Left lung (tissue), 4 donors: ENCODE measurements at regions not wholly inside any gene's neighbourhood (a gene's known extent, or its start where the extent isn't known, plus 50 kb on each side); places are given as distances from the start of the nearest gene placed in this dataset.

Experiments used
- ATAC-seq: fragments of 200-7000 bp; cut with Tn5 transposase; one replicate; pipeline ENCODE4 v1.9.1; 2020; ENCODE audit warnings: moderate library complexity
- DNase-seq, 4 donors: peaks; one replicate each; pipeline ENCODE4 v3.0.0-alpha.2; 2013 to 2020
- H3K27ac ChIP-seq, 2 donors: fragments of 200-600 bp; sonication (generic) in 1 of 2; one replicate each; pipeline versions ENCODE4 v1.5.0 to v1.8.0; 2020 to 2021
- H3K27me3 ChIP-seq, 2 donors: fragments of 200-600 bp; sonication (generic) in 1 of 2; one replicate each; pipeline versions ENCODE4 v1.5.0 to v1.8.0; 2020 to 2021
- H3K36me3 ChIP-seq, 2 donors: fragments of 200-600 bp; sonication (generic) in 1 of 2; one replicate each; pipeline versions ENCODE4 v1.5.0 to v1.8.0; 2020 to 2021
- H3K4me1 ChIP-seq, 2 donors: fragments of 200-600 bp; one replicate each; pipeline ENCODE4 v1.8.0; 2021
- H3K4me3 ChIP-seq, 2 donors: fragments of 200-600 bp; sonication (generic) in 1 of 2; one replicate each; pipeline versions ENCODE4 v1.5.0 to v1.8.0; 2020 to 2021; ENCODE audit warnings: mild to moderate bottlenecking in 1 of 2
- H3K9me3 ChIP-seq, 2 donors: fragments of 200-600 bp; sonication (generic) in 1 of 2; one replicate each; pipeline versions ENCODE4 v1.5.0 to v1.8.0; 2020 to 2021
- CTCF ChIP-seq, 2 donors: fragments of 200-600 bp; sonication (generic) in 1 of 2; IDR thresholded peaks; one replicate each; pipeline versions ENCODE4 v1.5.0 to v1.8.0; 2021; ENCODE audit warnings: antibody characterized with exemption in 2 of 2
- intact Hi-C, 2 donors: fragments of 100-400 bp; cut with DNase I; formaldehyde crosslinking; loops; one replicate each; pipeline versions ENCODE4 v1.11.2 to v1.14.2; 2022
- donor health status: DM: no; HTN: yes; CAD: no.
- donor health status: DM: no; HTN: no; CAD: no.

- intact Hi-C loops: no loop called here
- no peaks in the 10 kb centered on the region for H3K36me3 ChIP-seq
- no peaks in the 10 kb centered on the region for H3K4me1 ChIP-seq
- no peaks in the 10 kb centered on the region for H3K9me3 ChIP-seq
- H3K4me3 ChIP-seq: no peak overlapping the region
- no peaks in the 10 kb centered on the region for H3K27me3 ChIP-seq
- TF ChIP-seq CTCF (IDR thresholded peaks at IDR 0.05): no peak
- DNase-seq: no peak
- no peak overlapping the region for H3K27ac ChIP-seq
- ATAC-seq: no peak
These were observed 776.6 kb upstream of the LCORL start for GRCh38 chr4:18798123-18798522.

- intact Hi-C loops: no loop called here
- no peak for DNase-seq
- Histone ChIP-seq H3K27ac (no peak overlapping the region), H3K4me1 (no peaks in the 10 kb centered on the region), H3K9me3 (no peaks in the 10 kb centered on the region), H3K27me3 (no peaks in the 10 kb centered on the region), H3K4me3 (no peak overlapping the region), H3K36me3 (no peaks in the 10 kb centered on the region)
- no peak for TF ChIP-seq CTCF (IDR thresholded peaks at IDR 0.05)
- ATAC-seq: no peak
These were observed 774.2 kb upstream of the LCORL start for GRCh38 chr4:18795794-18796193.

GRCh38 chr4:18777190-18777930 lies 755.8 kb upstream of the LCORL start:
- intact Hi-C loops: no loop called here
- Histone ChIP-seq H3K4me3 (no peak overlapping the region), H3K36me3 (no peaks in the 10 kb centered on the region), H3K4me1 (no peaks in the 10 kb centered on the region), H3K9me3 (peaks cover 0 to 4% of the 10 kb centered on the region in 2 donors), H3K27me3 (no peaks in the 10 kb centered on the region), H3K27ac (no peak overlapping the region)
- DNase-seq (no peak), ATAC-seq (no peak)
- no peak for TF ChIP-seq CTCF (IDR thresholded peaks at IDR 0.05)

GRCh38 chr4:18767921-18768320 lies 746.4 kb upstream of the LCORL start:
- DNase-seq (no peak), ATAC-seq (no peak)
- Histone ChIP-seq H3K27ac (no peak overlapping the region), H3K4me1 (no peaks in the 10 kb centered on the region), H3K9me3 (peaks cover 0 to 6% of the 10 kb centered on the region in 2 donors), H3K27me3 (no peaks in the 10 kb centered on the region), H3K4me3 (no peak overlapping the region), H3K36me3 (no peaks in the 10 kb centered on the region)
- no peak for TF ChIP-seq CTCF (IDR thresholded peaks at IDR 0.05)
- intact Hi-C loops: no loop called here

GRCh38 chr4:18756671-18757070 lies 735.1 kb upstream of the LCORL start:
- H3K36me3 ChIP-seq: no peaks in the 10 kb centered on the region
- H3K9me3 ChIP-seq: no peaks in the 10 kb centered on the region
- TF ChIP-seq CTCF (IDR thresholded peaks at IDR 0.05): no peak
- no peak overlapping the region for H3K4me3 ChIP-seq
- H3K27me3 ChIP-seq: no peaks in the 10 kb centered on the region
- ATAC-seq: no peak
- intact Hi-C loops: no loop called here
- no peaks in the 10 kb centered on the region for H3K4me1 ChIP-seq
- DNase-seq: no peak
- no peak overlapping the region for H3K27ac ChIP-seq
